HG02840 (cell line): ENCODE measurements at regions not wholly inside any gene's neighbourhood (a gene's known extent, or its start where the extent isn't known, plus 50 kb on each side); places are given as distances from the start of the nearest gene placed in this dataset.

Experiments used
- ATAC-seq: cut with Tn5 transposase; IDR thresholded peaks from one replicate; pipeline ENCODE4 v1.9.1; 2021; ENCODE audit warnings: mild to moderate bottlenecking, moderate library complexity, moderate number of reproducible peaks; ENCODE audit not compliant: unreplicated experiment, low FRiP score

- no peak for ATAC-seq
Measured at GRCh38 chr5:2575871-2576270, 175.6 kb downstream of the IRX2 start.

GRCh38 chr5:2575292-2575691, 176.2 kb downstream of the IRX2 start:
- ATAC-seq = no peak

- ATAC-seq = no peak
Measured at GRCh38 chr5:2574155-2574554, 177.3 kb downstream of the IRX2 start.

- no peak for ATAC-seq
Measured at GRCh38 chr5:2570586-2570985, 180.9 kb downstream of the IRX2 start.

GRCh38 chr5:2569774-2570542, 181.5 kb downstream of the IRX2 start:
- ATAC-seq = no peak

GRCh38 chr5:2569176-2569575, 182.3 kb downstream of the IRX2 start:
- ATAC-seq = no peak

GRCh38 chr5:2566284-2566683, 185.2 kb downstream of the IRX2 start:
- no peak for ATAC-seq

- ATAC-seq = no peak
Measured at GRCh38 chr5:2565147-2565546, 186.3 kb downstream of the IRX2 start.

GRCh38 chr5:2563046-2563445, 188.4 kb downstream of the IRX2 start:
- ATAC-seq = no peak

- ATAC-seq = no peak
Measured at GRCh38 chr5:2562036-2562435, 189.4 kb downstream of the IRX2 start.

GRCh38 chr5:2560435-2560834, 191.0 kb downstream of the IRX2 start:
- no peak for ATAC-seq

GRCh38 chr5:2557435-2557834, 194.0 kb downstream of the IRX2 start:
- ATAC-seq = no peak

- no peak for ATAC-seq
Measured at GRCh38 chr5:2556375-2556966, 195.0 kb downstream of the IRX2 start.

GRCh38 chr5:2553611-2554010, 197.9 kb downstream of the IRX2 start:
- no peak for ATAC-seq

GRCh38 chr5:2550509-2550908, 201.0 kb downstream of the IRX2 start:
- ATAC-seq = no peak

- ATAC-seq = no peak
Measured at GRCh38 chr5:2549900-2550299, 201.6 kb downstream of the IRX2 start.

GRCh38 chr5:2549354-2549753, 202.1 kb downstream of the IRX2 start:
- no peak for ATAC-seq

- ATAC-seq = no peak
Measured at GRCh38 chr5:2546938-2547337, 204.5 kb downstream of the IRX2 start.

- ATAC-seq = no peak
Measured at GRCh38 chr5:2544003-2544402, 207.5 kb downstream of the IRX2 start.

GRCh38 chr5:2542821-2543220, 208.7 kb downstream of the IRX2 start:
- ATAC-seq = no peak

- no peak for ATAC-seq
Measured at GRCh38 chr5:2542026-2542425, 209.5 kb downstream of the IRX2 start.

- ATAC-seq = no peak
Measured at GRCh38 chr5:2538169-2538568, 213.3 kb downstream of the IRX2 start.
